ENCODE measurements at regions not wholly inside any gene's neighbourhood (a gene's known extent, or its start where the extent isn't known, plus 50 kb on each side); places are given as distances from the start of the nearest gene placed in this dataset.

GRCh38 chr2:103004426-103004942 lies 242.7 kb downstream of the TMEM182 start:
- Histone ChIP-seq H3K9me3 (ENCODE audit: insufficient read depth in 2 of 2, low read depth in 1 of 2, low read length in 1 of 2) (peaks cover 0 to 6% of the 10 kb centered on the region in 2 experiments; a peak in 1 of 4 replicates), H4K91ac (replicated peaks; ENCODE audit: insufficient read length, low read length) (no peak overlapping the region), H4K5ac (ENCODE audit: insufficient read length, low read depth, low read length) (no peak overlapping the region), H3K23ac (ENCODE audit: insufficient read length) (no peak overlapping the region), H3K18ac (ENCODE audit: extremely low read depth, low read length) (no peak overlapping the region), H2AFZ (ENCODE audit: low read length) (no peak overlapping the region), H3K14ac (ENCODE audit: insufficient read length) (no peak overlapping the region), H3K27me3 (replicated peaks in 1 of 4; ENCODE audit: control insufficient read depth in 3 of 4, extremely low read depth in 1 of 4, insufficient read depth in 3 of 4, low read length in 3 of 4) (no peaks in the 10 kb centered on the region; a peak in 1 of 7 replicates), H3K79me2 (ENCODE audit: control insufficient read depth in 1 of 2, insufficient read depth in 2 of 2, low read length in 2 of 2) (no peaks in the 10 kb centered on the region), H4K8ac (ENCODE audit: extremely low read depth, insufficient read depth, low read length) (no peak overlapping the region), H3K9ac (replicated peaks in 1 of 4; ENCODE audit: extremely low read depth in 1 of 4, low read depth in 3 of 4, low read length in 3 of 4) (no peak overlapping the region), H3K23me2 (ENCODE audit: low read depth, low read length) (no peaks in the 10 kb centered on the region; the same call in 1 of the 2 replicates), H2BK15ac (ENCODE audit: low read length) (no peak overlapping the region), H3K4ac (replicated peaks; ENCODE audit: insufficient read length, low read depth, low read length) (no peak overlapping the region), H3K4me2 (ENCODE audit: insufficient read depth in 1 of 2, low read depth in 2 of 2, low read length in 2 of 2) (no peak overlapping the region), H3K27ac (ENCODE audit: low read depth, low read length) (no peak overlapping the region), H2BK120ac (replicated peaks; ENCODE audit: low read depth, low read length) (no peak overlapping the region), H4K20me1 (replicated peaks in 1 of 2; ENCODE audit: control insufficient read depth in 1 of 2, insufficient read depth in 2 of 2, low read length in 2 of 2) (no peaks in the 10 kb centered on the region), H2BK12ac (ENCODE audit: low read depth, low read length) (no peak overlapping the region), H2BK20ac (ENCODE audit: low read length) (no peak overlapping the region), H2BK5ac (ENCODE audit: low read depth, low read length) (no peak overlapping the region), H3K4me3 (ENCODE audit: extremely low read depth in 1 of 4, insufficient read depth in 2 of 4, low read depth in 3 of 4, low read length in 4 of 4) (no peak overlapping the region), H3K4me1 (replicated peaks in 1 of 4; ENCODE audit: control insufficient read depth in 3 of 4, insufficient read depth in 4 of 4, low read length in 3 of 4) (no peaks in the 10 kb centered on the region), H3K79me1 (ENCODE audit: low read depth, low read length) (no peaks in the 10 kb centered on the region), H3K36me3 (ENCODE audit: control insufficient read depth in 2 of 4, insufficient read depth in 4 of 4, low read length in 3 of 4) (no peaks in the 10 kb centered on the region), H3K56ac (replicated peaks; ENCODE audit: insufficient read length, low read depth, low read length) (no peak overlapping the region), H2AK5ac (ENCODE audit: low read depth, low read length) (no peak overlapping the region)
- DNase-seq (ENCODE audit: low read depth in 1 of 2, low spot score in 2 of 2) (no peak), FAIRE-seq (no peak)
- 61% methylated on average over 2 of the region's 2 CpGs; no CpG with 5 or more reads in 1 of the 2 experiments for WGBS, 2 experiments (ENCODE audit: extremely low coverage in 1 of 2, insufficient coverage in 1 of 2, insufficient read length in 1 of 2, insufficient replicate concordance in 2 of 2, low coverage in 1 of 2, low lambda C conversion rate in 2 of 2, missing lambda C conversion rate in 1 of 2)
- no peak for TF ChIP-seq RXRA (IDR thresholded peaks at IDR 0.05; ENCODE audit: insufficient read depth, low read depth, low read length)
- TF ChIP-seq CHD1 (IDR thresholded peaks at IDR 0.05; ENCODE audit: low read depth, low read length), result no peak
- no peak for TF ChIP-seq CREB1 (IDR thresholded peaks at IDR 0.05)
- TF ChIP-seq KDM4A (IDR thresholded peaks at IDR 0.05; ENCODE audit: low read depth, low read length, severe bottlenecking), result no peak
- no peak for TF ChIP-seq SP1 (IDR thresholded peaks at IDR 0.05; ENCODE audit: low read depth, low read length)
- TF ChIP-seq NANOG (IDR thresholded peaks at IDR 0.05; ENCODE audit: insufficient read depth, low read depth, low read length, poor library complexity, severe bottlenecking), result no peak
- no peak for TF ChIP-seq SRF (IDR thresholded peaks at IDR 0.05; ENCODE audit: low read depth, low read length)
- ChIA-PET POLR2A (ENCODE audit: partially characterized antibody) (no interaction called here), CTCF (ENCODE audit: partially characterized antibody) (interaction anchor here (0.7 to 2.4 kb wide), 7 partner anchors 11 to 165 kb away, joined by 3 to 9 read pairs (median 4); no protein-coding TSS in a partner anchor)
